GM18907 (cell line): ENCODE measurements at regions not wholly inside any gene's neighbourhood (a gene's known extent, or its start where the extent isn't known, plus 50 kb on each side); places are given as distances from the start of the nearest gene placed in this dataset.

ENCODE experiments used
- ATAC-seq: cut with Tn5 transposase; IDR thresholded peaks from one replicate; pipeline ENCODE4 v1.9.1; 2021; ENCODE audit warnings: mild to moderate bottlenecking, moderate library complexity; ENCODE audit not compliant: unreplicated experiment

- ATAC-seq, result no peak
Observed at GRCh38 chr13:65095161-65096082, 2134.7 kb downstream of the PCDH9 start.

- no peak for ATAC-seq
Observed at GRCh38 chr13:65093357-65093756, 2136.8 kb downstream of the PCDH9 start.

GRCh38 chr13:65091031-65091430 is 2139.1 kb downstream of the PCDH9 start:
- ATAC-seq, result no peak

DNA sequence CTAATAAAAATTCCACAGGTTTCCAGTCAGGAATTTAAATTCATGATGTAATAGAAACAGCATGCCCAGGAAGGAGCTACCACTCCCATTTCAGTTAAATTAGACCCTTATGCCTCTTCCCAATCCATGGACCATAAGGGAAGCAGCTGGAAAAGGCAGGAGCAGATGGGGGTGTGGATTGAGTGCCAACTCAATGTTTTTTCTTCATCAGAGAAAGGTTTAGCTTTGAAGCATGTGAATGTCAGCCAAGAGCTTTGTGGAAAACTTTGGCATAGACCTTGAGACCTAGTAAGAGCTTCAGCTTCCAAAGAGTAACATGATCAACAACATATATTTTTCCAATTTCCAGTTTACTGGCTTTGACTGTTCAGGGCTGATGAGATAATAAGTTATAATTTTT is 2139.9 kb downstream of the PCDH9 start:
- ATAC-seq, result no peak

DNA sequence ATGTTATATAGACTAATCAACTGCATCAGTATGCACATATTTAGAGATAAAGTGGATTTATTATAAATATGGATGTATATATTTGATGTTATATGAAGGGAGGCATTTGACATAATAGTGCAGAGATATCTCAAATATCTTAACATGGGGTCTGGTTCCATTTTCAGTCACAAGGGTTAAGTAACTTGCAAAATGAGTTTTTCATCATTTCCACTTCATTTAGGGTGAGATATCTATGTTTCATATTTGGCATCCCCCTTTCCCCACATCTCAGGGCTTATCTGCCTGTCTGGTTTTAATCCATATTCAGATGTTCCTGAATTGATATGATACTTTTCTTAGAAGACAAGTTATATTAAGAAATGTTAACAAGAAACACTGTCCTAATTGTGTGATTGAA is 2141.2 kb downstream of the PCDH9 start:
- no peak for ATAC-seq

- no peak for ATAC-seq
Observed at GRCh38 chr13:65085977-65086376, 2144.2 kb downstream of the PCDH9 start.

- ATAC-seq, result no peak
Observed at GRCh38 chr13:65074248-65074647, 2155.9 kb downstream of the PCDH9 start.

GRCh38 chr13:65064967-65065366 is 2165.2 kb downstream of the PCDH9 start:
- no peak for ATAC-seq

- no peak for ATAC-seq
Observed at GRCh38 chr13:65063753-65064152, 2166.4 kb downstream of the PCDH9 start.

DNA sequence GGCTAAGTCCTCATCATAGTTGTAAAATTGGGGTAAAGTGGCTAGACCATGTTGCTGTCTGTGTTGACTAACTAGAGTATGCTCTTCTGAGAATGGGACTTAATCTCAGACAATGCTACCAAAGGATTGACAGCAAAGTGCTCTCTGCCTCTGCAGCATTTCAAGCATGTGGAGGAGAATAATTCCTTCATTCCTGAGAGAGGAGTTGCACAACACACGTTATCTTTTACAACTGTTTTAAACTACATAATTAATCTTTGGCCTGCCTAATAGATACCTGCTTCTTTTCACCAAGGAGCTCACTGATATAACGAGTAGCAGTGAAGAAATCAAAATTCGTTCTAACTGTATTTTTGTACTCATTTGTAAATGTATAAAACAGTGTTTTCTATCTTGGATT is 2172.2 kb downstream of the PCDH9 start:
- no peak for ATAC-seq

- no peak for ATAC-seq
Observed at GRCh38 chr13:65054277-65054676, 2175.9 kb downstream of the PCDH9 start.

DNA sequence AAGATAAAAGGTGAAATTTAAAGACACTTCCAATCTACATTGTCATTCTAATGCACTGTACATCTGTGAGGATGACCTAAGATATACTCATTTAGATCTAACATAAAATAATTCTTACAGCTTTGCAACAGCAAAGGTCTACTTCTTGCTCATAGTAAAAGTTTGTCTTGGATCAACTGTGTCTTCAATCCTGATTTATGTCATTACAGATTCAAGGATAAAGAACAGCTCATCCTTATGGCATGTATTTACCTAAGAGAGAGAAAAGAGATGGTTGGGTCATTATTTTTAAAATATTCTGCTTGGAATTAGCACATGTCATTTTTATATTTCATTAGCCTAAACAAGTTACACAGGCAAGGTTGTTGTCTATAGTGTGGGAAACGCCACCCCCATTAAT is 2193.1 kb downstream of the PCDH9 start:
- ATAC-seq, result no peak

- ATAC-seq, result no peak
Observed at GRCh38 chr13:65035302-65035701, 2194.8 kb downstream of the PCDH9 start.

DNA sequence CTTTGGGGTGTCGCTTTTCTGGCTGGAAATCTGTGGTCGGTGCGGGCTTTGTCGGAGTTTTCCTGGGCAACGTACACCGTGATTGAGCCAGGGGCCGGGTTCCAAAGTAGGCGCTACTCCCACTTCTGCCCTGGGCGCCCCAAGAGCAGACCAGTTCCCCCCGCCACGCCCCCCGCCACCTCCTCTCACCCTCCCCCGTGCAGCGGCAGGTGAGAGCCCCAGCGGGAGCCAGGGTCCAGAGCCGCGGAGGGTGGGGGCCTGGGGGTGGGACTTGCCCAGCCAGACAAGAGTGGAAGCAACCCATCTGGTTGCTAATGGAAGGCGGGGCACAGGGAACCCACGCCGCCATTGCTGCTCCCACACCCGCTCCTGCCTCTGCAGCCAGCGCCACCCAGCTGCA is 2195.9 kb downstream of the PCDH9 start:
- ATAC-seq, result no peak

GRCh38 chr13:65032825-65033224 is 2197.3 kb downstream of the PCDH9 start:
- ATAC-seq, result no peak

DNA sequence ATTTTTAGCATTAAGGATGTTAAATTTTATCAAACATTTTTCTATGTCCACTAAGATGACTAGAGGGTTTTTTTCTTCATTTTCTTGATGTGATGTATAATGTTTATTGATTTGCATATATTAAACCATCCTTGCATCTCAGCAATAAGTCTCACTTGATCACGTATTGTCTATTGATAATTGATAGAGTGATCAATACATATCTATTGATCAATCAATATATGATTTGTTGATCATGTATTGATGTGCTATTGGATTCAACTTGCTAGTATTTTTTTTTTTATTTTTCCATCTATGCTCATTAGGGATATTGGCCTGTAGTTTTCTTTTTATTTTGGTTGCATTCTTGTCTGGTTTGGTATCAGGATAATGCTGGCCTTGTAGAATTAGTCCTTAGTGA is 2202.0 kb downstream of the PCDH9 start:
- ATAC-seq, result no peak

- no peak for ATAC-seq
Observed at GRCh38 chr13:65026505-65026904, 2203.6 kb downstream of the PCDH9 start.

DNA sequence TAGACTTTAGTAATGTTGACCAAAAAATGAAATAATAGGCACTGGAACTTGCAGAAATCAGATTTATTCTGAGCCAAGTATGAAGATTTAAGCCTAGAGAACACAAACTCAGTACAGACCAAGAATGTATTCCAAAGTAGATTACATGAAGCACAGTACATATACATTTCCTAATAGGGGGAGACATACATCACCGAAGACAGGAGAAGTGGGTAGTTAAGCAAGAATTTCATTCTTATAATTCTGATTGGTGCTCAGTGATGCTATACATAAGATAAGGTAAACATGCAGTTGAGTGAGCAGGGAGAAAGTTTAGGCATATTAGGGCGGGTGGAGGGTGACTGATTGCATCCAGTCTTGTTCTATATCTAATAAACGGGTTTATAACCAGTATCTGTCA is 2218.8 kb downstream of the PCDH9 start:
- ATAC-seq, result no peak

DNA sequence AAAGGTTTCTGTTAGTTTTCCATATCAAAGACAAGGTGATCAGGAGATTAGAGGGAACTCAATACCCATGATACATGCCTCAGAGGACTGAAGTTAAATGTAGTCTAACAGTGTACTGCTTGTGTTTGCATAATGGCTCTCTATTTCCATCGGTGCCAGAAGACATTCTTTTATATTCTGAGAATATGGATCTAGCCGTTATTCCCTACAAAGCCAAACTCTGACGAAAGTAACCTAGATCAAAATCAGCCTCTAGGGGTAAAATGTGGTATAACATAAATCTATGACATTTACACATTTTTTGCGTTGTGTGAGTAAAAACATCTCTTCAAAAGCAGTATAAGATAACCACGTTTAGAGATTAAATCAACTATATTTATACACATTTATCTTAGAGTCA is 2232.7 kb downstream of the PCDH9 start:
- ATAC-seq, result no peak

DNA sequence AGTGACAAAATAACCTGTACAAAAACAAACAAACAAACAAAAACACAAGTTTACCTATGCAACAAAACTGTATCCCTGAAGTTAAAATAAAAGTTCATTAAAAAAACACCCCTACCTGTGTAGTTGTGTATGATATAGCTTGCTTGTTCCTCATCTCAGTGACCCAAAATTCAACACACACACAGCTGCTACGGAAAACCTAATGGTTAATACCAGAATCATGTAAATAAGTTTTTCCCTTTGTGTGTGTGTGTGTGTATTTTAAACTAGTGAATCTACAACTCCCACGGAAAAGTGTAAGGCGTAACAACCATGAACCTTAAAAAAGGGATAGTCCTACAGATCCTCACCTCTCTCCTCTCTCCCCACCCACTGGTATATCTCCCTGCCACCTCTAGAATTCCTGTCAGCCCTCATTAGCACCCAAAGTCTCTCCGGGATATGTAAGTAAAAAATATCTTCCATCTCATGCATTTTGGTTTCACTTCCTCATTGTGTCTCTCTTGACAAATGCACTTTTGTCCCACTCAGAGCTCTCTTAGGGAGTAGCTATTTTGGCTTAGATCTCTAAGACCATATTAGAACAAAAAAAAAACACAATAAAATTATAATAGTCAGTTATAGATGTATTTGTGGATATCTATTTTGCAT is 2236.5 kb downstream of the PCDH9 start:
- ATAC-seq, result no peak

GRCh38 chr13:64992314-64992713 is 2237.8 kb downstream of the PCDH9 start:
- ATAC-seq, result no peak

- no peak for ATAC-seq
Observed at GRCh38 chr13:64985075-64985474, 2245.1 kb downstream of the PCDH9 start.
